ENCODE measurements at regions not wholly inside any gene's neighbourhood (a gene's known extent, or its start where the extent isn't known, plus 50 kb on each side); places are given as distances from the start of the nearest gene placed in this dataset.

- TF ChIP-seq CEBPB (IDR thresholded peaks at IDR 0.05) (no peak), YY1 (IDR thresholded peaks at IDR 0.05; ENCODE audit: low read depth) (no peak), NFIC (IDR thresholded peaks at IDR 0.05) (no peak), TCF12 (IDR thresholded peaks at IDR 0.05; ENCODE audit: low read depth) (no peak), ZBTB7A (IDR thresholded peaks at IDR 0.05; ENCODE audit: low read depth) (no peak), CREB1 (IDR thresholded peaks at IDR 0.05; ENCODE audit: low read depth) (no peak), RAD21 (IDR thresholded peaks at IDR 0.05; ENCODE audit: low read depth) (no peak), FOXM1 (IDR thresholded peaks at IDR 0.05; ENCODE audit: borderline replicate concordance, low read depth) (no peak), TEAD4 (IDR thresholded peaks at IDR 0.05) (no peak), TAF1 (IDR thresholded peaks at IDR 0.05; ENCODE audit: low read depth) (no peak), USF1 (IDR thresholded peaks at IDR 0.05) (no peak), EP300 (IDR thresholded peaks at IDR 0.05; ENCODE audit: borderline replicate concordance) (no peak), REST (IDR thresholded peaks at IDR 0.05; ENCODE audit: low read depth) (no peak), EGR1 (IDR thresholded peaks at IDR 0.05) (no peak)
- TF ChIP-seq, protein P1, sequence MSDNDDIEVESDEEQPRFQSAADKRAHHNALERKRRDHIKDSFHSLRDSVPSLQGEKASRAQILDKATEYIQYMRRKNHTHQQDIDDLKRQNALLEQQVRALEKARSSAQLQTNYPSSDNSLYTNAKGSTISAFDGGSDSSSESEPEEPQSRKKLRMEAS (IDR thresholded peaks at IDR 0.05), result no peak
Measured at GRCh38 chr1:55714230-55714629, 499.1 kb upstream of the USP24 start.

DNA sequence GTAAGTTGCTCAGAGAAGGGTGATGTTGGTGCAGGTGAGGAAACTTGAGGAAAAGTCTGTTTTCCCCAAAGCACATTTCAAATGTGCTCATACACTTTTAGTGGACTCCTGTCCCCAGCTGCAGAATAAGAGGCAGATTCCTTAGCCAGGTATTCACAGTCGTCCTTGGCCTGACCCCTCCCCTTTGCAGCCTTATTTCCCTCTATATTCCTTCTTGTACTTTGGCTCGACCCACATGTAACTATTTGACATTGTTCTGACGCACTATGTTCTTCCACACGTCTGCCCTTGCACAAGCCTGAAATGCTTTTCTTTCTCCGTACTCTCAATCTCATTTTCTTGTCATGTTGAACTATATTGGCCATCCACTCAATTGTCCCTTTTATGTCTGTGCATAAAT is 498.4 kb upstream of the USP24 start:
- TF ChIP-seq, protein P1 (IDR thresholded peaks at IDR 0.05), result no peak
- TF ChIP-seq NFIC (IDR thresholded peaks at IDR 0.05) (no peak), USF1 (IDR thresholded peaks at IDR 0.05) (no peak), TAF1 (IDR thresholded peaks at IDR 0.05; ENCODE audit: low read depth) (no peak)

- TF ChIP-seq ZBTB7A (IDR thresholded peaks at IDR 0.05; ENCODE audit: low read depth) (no peak), TAF1 (IDR thresholded peaks at IDR 0.05; ENCODE audit: low read depth) (no peak), USF1 (IDR thresholded peaks at IDR 0.05) (no peak), YY1 (IDR thresholded peaks at IDR 0.05; ENCODE audit: low read depth) (no peak), TEAD4 (IDR thresholded peaks at IDR 0.05) (no peak), REST (IDR thresholded peaks at IDR 0.05; ENCODE audit: low read depth) (no peak), CEBPB (IDR thresholded peaks at IDR 0.05) (no peak), NFIC (IDR thresholded peaks at IDR 0.05) (no peak), TCF12 (IDR thresholded peaks at IDR 0.05; ENCODE audit: low read depth) (no peak), CREB1 (IDR thresholded peaks at IDR 0.05; ENCODE audit: low read depth) (no peak), EP300 (IDR thresholded peaks at IDR 0.05; ENCODE audit: borderline replicate concordance) (no peak), RAD21 (IDR thresholded peaks at IDR 0.05; ENCODE audit: low read depth) (no peak)
- TF ChIP-seq, protein P1 (IDR thresholded peaks at IDR 0.05), result no peak
Measured at GRCh38 chr1:55712148-55712547, 497.0 kb upstream of the USP24 start.

- TF ChIP-seq TAF1 (IDR thresholded peaks at IDR 0.05; ENCODE audit: low read depth) (no peak), EGR1 (IDR thresholded peaks at IDR 0.05) (no peak), YY1 (IDR thresholded peaks at IDR 0.05; ENCODE audit: low read depth) (no peak), RAD21 (IDR thresholded peaks at IDR 0.05; ENCODE audit: low read depth) (no peak), CREB1 (IDR thresholded peaks at IDR 0.05; ENCODE audit: low read depth) (no peak), TEAD4 (IDR thresholded peaks at IDR 0.05) (no peak), ZBTB7A (IDR thresholded peaks at IDR 0.05; ENCODE audit: low read depth) (no peak), CEBPB (IDR thresholded peaks at IDR 0.05) (no peak), REST (IDR thresholded peaks at IDR 0.05; ENCODE audit: low read depth) (no peak), TCF12 (IDR thresholded peaks at IDR 0.05; ENCODE audit: low read depth) (no peak), FOXM1 (IDR thresholded peaks at IDR 0.05; ENCODE audit: borderline replicate concordance, low read depth) (no peak), USF1 (IDR thresholded peaks at IDR 0.05) (no peak), NFIC (IDR thresholded peaks at IDR 0.05) (no peak), EP300 (IDR thresholded peaks at IDR 0.05; ENCODE audit: borderline replicate concordance) (no peak)
- TF ChIP-seq, protein P1 (IDR thresholded peaks at IDR 0.05), result no peak
Measured at GRCh38 chr1:55708781-55709180, 493.6 kb upstream of the USP24 start.
